GDM1 (cell line): ENCODE measurements at regions not wholly inside any gene's neighbourhood (a gene's known extent, or its start where the extent isn't known, plus 50 kb on each side); places are given as distances from the start of the nearest gene placed in this dataset.

ENCODE experiments used
- DNase-seq: peaks from one replicate; lab custom pipeline; 2025; lab: John Stamatoyannopoulos, UW

GRCh38 chr11:76721755-76722677 is 51.5 kb upstream of the LRRC32 start:
- DNase-seq, result peak; percentile 66

GRCh38 chr11:76723142-76723541 is 52.6 kb upstream of the LRRC32 start:
- DNase-seq, result no peak

- no peak for DNase-seq
These were observed 53.0 kb upstream of the LRRC32 start for GRCh38 chr11:76723548-76723947.

GRCh38 chr11:76724171-76724768 is 53.7 kb upstream of the LRRC32 start:
- no peak for DNase-seq

GRCh38 chr11:76728227-76728626 is 54.9 kb upstream of the TSKU start:
- no peak for DNase-seq

- no peak for DNase-seq
These were observed 54.4 kb upstream of the TSKU start for GRCh38 chr11:76728778-76729177.

- DNase-seq, result no peak
These were observed 53.9 kb upstream of the TSKU start for GRCh38 chr11:76729214-76729613.

- DNase-seq, result no peak
These were observed 52.1 kb upstream of the TSKU start for GRCh38 chr11:76730887-76731565.

- no peak for DNase-seq
These were observed 50.5 kb upstream of the TSKU start for GRCh38 chr11:76732643-76733042.
